GM13977 (cell line): ENCODE measurements at regions not wholly inside any gene's neighbourhood (a gene's known extent, or its start where the extent isn't known, plus 50 kb on each side); places are given as distances from the start of the nearest gene placed in this dataset.

Source experiments
- DNase-seq: peaks from one replicate; pipeline ENCODE4 v3.0.0; 2012; ENCODE audit warnings: low spot score
- in situ Hi-C: fragments of 300-500 bp; cut with MboI; formaldehyde crosslinking; loops from one replicate; pipeline ENCODE4 v1.12.0; 2022; ENCODE audit warnings: low sequenced_read_pairs, low pct_unique_long_range_greater_than_20kb, mixed read lengths, inconsistent platforms; ENCODE audit not compliant: unreplicated experiment
- TF ChIP-seq, protein P1 (sequence below): IDR thresholded peaks from 2 replicates; pipeline ENCODE4 v1.5.1; 2012; ENCODE audit warnings: mild to moderate bottlenecking, control low read depth; ENCODE audit not compliant: insufficient read depth; ENCODE audit errors: extremely low read depth, missing control alignments

DNA sequence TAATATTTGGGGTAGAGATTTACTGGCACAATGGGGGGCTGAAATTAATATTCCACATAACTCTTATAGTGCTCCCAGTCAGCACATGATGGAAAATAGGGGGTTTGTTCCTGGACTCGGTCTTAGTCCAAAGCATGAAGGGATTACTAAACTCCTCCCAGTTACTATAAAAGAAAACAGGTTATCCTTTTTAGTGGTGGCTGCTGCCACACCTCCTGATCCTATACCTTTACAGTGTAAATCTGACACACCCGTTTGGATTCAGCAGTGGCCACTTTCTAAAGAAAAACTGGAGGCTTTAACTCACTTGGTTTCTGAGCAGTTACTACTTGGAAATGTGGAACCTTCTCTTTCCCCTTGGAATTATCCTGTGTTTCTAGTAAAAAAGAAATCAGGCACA is 572.9 kb upstream of the PTGER4 start:
- TF ChIP-seq, protein P1, sequence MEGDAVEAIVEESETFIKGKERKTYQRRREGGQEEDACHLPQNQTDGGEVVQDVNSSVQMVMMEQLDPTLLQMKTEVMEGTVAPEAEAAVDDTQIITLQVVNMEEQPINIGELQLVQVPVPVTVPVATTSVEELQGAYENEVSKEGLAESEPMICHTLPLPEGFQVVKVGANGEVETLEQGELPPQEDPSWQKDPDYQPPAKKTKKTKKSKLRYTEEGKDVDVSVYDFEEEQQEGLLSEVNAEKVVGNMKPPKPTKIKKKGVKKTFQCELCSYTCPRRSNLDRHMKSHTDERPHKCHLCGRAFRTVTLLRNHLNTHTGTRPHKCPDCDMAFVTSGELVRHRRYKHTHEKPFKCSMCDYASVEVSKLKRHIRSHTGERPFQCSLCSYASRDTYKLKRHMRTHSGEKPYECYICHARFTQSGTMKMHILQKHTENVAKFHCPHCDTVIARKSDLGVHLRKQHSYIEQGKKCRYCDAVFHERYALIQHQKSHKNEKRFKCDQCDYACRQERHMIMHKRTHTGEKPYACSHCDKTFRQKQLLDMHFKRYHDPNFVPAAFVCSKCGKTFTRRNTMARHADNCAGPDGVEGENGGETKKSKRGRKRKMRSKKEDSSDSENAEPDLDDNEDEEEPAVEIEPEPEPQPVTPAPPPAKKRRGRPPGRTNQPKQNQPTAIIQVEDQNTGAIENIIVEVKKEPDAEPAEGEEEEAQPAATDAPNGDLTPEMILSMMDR, result no peak
- in situ Hi-C loops, result no loop called here
- DNase-seq, result no peak

DNA sequence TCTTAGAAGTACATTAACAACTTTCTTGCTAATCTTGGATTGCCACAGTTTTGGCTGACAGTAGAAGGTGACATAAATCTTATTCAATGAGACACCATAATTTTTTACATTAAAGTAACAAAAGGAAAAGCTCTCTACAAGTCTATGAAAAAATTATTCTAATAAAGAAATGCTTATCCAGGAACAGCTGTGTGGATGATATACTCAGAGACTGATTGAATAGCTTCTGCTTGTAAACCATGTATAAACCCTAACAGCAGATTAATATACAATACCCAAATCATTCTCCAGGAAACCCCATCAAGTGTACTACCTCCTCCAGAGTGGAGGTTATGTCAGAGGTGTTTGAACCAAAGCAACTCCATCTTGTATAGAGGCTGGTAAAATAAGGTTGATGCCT is 581.4 kb upstream of the PTGER4 start:
- no peak for DNase-seq
- TF ChIP-seq, protein P1, result no peak
- in situ Hi-C loops, result no loop called here

DNA sequence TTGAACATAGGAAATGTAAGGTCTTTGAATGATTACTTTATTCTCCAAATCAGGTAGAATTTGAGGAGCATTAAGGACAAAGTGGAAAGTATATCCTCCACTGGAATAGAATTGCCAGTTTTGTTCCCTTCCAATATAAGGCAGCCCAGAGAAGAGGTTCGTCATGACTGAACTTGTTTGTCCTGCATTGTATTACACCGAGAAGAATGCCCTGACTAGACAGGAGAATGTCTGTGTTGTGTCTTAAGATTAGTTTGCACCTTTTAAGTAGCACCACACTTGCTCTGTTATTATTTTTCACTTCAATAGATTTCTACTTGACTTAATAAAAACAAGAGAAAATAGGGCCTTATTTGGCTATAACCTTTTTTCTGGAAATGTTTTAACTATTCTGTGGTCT is 586.2 kb upstream of the PTGER4 start:
- in situ Hi-C loops, result no loop called here
- TF ChIP-seq, protein P1, result no peak
- DNase-seq, result no peak

DNA sequence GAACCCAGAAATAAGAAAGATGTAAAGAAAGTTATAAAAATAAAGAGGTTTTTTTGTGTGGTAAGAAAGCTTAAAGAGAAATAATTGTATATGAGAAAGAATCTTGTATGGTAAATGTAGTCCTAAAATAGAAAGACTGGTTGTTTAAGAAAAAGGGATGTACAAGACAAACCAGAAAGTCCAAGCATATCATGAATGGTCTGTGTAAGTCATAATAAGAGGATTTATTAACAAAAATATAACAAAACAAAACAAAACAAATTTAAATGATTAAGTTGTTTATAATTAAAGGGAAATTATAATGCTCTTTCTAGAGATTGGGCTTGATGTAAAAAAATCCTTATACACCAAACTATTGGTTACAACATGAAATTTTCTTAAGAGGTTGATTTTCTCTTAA is 590.4 kb upstream of the PTGER4 start:
- TF ChIP-seq, protein P1, result no peak
- DNase-seq, result no peak
- in situ Hi-C loops, result no loop called here

DNA sequence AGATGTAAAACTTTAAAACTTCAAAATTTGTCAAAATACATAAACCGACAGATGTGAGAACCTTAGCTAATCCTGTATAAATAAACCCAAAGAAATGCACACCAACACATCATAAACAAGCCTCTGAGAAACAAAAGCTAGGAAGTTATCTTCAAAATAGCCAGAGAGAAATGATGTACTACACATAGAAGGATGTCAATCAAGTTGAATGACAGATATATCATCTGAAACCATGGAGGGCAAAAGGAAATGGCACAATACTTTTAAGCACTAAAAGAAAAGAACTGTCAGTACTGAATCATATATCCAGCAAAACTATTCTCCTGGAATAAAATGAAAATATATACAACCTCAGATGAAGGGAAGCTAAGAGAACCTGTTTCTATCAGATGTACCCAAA is 595.1 kb upstream of the PTGER4 start:
- no peak for DNase-seq
- in situ Hi-C loops, result no loop called here
- TF ChIP-seq, protein P1, result no peak

DNA sequence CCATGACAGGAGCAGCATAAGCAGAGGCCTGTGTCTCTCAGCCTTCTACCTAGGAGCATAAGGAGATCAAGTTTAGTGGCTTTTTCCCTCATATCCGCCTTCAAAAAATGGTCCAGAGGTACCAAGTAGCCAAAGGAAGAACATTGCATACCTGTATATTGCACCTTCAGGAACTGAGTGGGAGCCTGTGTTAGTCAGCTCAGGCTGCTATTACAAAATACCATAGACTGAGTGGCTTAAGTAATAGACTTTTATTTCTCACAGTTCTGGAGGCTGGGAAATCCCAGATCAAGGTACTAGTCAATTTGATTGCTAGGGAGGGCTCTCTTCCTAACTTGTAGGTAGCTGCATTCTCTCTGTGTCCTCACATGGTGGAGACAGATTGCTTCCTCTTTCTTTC is 597.4 kb upstream of the PTGER4 start:
- DNase-seq, result no peak
- in situ Hi-C loops, result no loop called here
- TF ChIP-seq, protein P1, result no peak

DNA sequence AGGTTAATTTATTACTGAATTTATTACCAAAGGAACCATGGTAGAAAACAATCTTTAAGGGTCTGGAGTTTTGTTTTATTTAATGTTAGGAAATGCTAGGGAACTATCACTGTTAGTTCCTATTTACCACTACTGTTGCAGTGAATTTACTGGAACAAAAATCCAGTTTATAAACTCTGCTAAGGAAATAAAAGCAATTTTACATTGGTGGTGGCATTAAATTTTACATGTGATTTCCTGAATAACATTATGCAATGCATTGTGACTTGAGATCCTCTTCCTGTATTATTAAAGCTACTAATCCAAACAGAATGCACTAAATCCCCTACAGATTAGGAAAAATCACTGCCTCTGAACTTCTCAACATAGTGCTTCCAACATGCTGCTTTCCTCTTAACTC is 599.5 kb upstream of the PTGER4 start:
- TF ChIP-seq, protein P1, result no peak
- in situ Hi-C loops, result no loop called here
- no peak for DNase-seq
